Astrocyte of the spinal cord (primary cell): ENCODE measurements at regions not wholly inside any gene's neighbourhood (a gene's known extent, or its start where the extent isn't known, plus 50 kb on each side); places are given as distances from the start of the nearest gene placed in this dataset.
"Not testable (repeated sequence)": the region's sequence is repeated elsewhere in the genome, so short reads cannot be mapped to it uniquely, and the experiment has no call there.

ENCODE experiments used
- DNase-seq: peaks from one replicate; pipeline ENCODE4 v3.0.0; 2011; ENCODE audit warnings: low read depth, low spot score
- H3K4me3 ChIP-seq: 2 replicates; pipeline ENCODE4 v1.5.1; 2011; ENCODE audit warnings: low read depth, mild to moderate bottlenecking, low read length, moderate library complexity
- CTCF ChIP-seq: IDR thresholded peaks from 2 replicates; pipeline ENCODE4 v1.5.1; 2012; ENCODE audit warnings: low read depth, mild to moderate bottlenecking, low read length, inconsistent platforms
- in situ Hi-C: cut with HindIII; loops from 2 replicates; pipeline ENCODE4 v1.10.0; 2017; ENCODE audit warnings: low sequenced_read_pairs

DNA sequence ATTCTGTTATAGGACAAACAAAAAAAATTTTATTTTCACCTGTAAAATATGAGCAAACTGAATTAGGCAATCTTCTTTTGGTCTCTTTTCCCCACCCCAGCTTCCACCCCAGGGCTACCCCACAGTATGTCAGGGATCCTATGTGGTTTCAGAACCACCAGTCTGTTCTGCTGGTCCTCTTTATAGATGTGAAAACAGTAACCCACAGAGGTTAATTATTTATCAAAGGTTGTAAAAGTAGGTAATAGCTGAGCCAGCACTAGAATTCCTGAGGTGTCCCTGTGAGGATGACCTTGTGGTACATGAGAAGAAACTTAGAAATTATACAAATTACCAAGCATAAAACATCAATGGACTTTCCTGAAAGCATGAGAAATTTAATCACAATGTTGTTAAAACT, 428.7 kb downstream of the CNTNAP4 start:
- H3K4me3 ChIP-seq: no peak overlapping the region
- no peak for TF ChIP-seq CTCF
- in situ Hi-C loops: no loop called here
- DNase-seq: no peak

DNA sequence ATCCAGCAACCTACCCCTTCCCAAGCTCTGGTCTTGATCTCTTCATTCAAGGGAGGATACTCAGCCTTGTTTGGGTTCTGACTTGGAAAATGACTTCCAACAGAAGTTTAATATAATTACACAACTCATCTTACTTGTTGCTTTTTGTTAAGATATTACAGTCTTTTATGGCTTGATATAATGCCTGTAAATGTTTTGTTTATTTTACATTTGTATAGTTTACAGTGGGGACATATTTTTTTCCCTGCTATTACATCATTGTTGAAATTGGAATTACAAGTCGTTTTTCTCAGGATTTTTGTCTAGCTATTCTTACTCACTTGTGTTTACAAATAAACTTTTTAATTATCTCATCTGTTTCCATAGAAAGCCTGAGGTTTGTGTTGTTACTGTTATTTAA, 436.0 kb downstream of the CNTNAP4 start:
- in situ Hi-C loops: no loop called here
- TF ChIP-seq CTCF: no peak

GRCh38 chr16:76716251-76716650, 439.1 kb downstream of the CNTNAP4 start:
- DNase-seq, H3K4me3 ChIP-seq, in situ Hi-C loops: not testable (repeated sequence)

More for the DNA sequence above, 436.0 kb downstream of the CNTNAP4 start:
- H3K4me3 ChIP-seq: no peak overlapping the region
- DNase-seq: no peak

- in situ Hi-C loops: no loop called here
- DNase-seq: no peak
- no peak for TF ChIP-seq CTCF
- H3K4me3 ChIP-seq: no peak overlapping the region
Measured at GRCh38 chr16:76724181-76724580, 447.0 kb downstream of the CNTNAP4 start.

DNA sequence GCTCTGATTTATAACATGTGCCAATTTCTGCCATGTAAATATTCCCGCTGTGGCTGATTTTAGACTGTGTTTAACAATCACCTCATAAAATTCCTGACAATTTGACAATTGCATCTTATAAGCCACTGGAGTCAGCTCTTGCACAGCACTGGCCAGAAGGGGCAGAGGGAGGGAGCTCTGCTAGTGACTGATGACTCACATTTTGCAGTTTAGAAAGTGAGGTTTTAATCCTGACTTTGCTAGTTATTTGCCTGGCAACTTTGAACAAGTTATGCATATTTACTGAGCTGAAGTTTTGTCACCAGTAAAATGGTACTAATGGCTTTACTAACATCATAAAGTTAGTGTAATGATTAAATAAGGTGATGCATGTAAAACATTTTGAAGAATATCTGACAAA, 452.3 kb downstream of the CNTNAP4 start:
- no peak overlapping the region for H3K4me3 ChIP-seq
- in situ Hi-C loops: no loop called here
- TF ChIP-seq CTCF: no peak
- no peak for DNase-seq

- DNase-seq: no peak
- no peak for TF ChIP-seq CTCF
- H3K4me3 ChIP-seq: no peak overlapping the region
- in situ Hi-C loops: no loop called here
Measured at GRCh38 chr16:76732894-76733293, 455.7 kb downstream of the CNTNAP4 start.

GRCh38 chr16:76741623-76742022, 449.4 kb upstream of the MON1B start:
- no peak for TF ChIP-seq CTCF
- in situ Hi-C loops: no loop called here
- DNase-seq: no peak

More at GRCh38 chr16:76741623-76742022, 449.4 kb upstream of the MON1B start:
- no peak overlapping the region for H3K4me3 ChIP-seq
